ENCODE measurements at regions not wholly inside any gene's neighbourhood (a gene's known extent, or its start where the extent isn't known, plus 50 kb on each side); places are given as distances from the start of the nearest gene placed in this dataset.

GRCh38 chr12:46938071-46938678, 112.4 kb upstream of the SLC38A4 start (continued):
- TF ChIP-seq, protein P1, sequence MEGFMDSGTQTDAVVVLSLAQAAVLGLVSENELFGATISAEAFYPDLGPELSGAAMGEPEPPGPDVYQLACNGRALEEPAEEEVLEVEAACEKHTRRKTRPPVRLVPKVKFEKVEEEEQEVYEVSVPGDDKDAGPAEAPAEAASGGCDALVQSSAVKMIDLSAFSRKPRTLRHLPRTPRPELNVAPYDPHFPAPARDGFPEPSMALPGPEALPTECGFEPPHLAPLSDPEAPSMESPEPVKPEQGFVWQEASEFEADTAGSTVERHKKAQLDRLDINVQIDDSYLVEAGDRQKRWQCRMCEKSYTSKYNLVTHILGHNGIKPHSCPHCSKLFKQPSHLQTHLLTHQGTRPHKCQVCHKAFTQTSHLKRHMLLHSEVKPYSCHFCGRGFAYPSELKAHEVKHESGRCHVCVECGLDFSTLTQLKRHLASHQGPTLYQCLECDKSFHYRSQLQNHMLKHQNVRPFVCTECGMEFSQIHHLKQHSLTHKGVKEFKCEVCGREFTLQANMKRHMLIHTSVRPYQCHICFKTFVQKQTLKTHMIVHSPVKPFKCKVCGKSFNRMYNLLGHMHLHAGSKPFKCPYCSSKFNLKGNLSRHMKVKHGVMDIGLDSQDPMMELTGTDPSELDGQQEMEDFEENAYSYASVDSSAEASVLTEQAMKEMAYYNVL (CRISPR knock-in tag; IDR thresholded peaks at IDR 0.05; ENCODE audit: borderline replicate concordance) = no peak
- TF ChIP-seq, protein P2, sequence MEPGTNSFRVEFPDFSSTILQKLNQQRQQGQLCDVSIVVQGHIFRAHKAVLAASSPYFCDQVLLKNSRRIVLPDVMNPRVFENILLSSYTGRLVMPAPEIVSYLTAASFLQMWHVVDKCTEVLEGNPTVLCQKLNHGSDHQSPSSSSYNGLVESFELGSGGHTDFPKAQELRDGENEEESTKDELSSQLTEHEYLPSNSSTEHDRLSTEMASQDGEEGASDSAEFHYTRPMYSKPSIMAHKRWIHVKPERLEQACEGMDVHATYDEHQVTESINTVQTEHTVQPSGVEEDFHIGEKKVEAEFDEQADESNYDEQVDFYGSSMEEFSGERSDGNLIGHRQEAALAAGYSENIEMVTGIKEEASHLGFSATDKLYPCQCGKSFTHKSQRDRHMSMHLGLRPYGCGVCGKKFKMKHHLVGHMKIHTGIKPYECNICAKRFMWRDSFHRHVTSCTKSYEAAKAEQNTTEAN (CRISPR knock-in tag; conservative IDR thresholded peaks at IDR 0.05) = no peak; the same call in 1 of the 2 replicates
- no peak for TF ChIP-seq AGO1 (IDR thresholded peaks at IDR 0.05; ENCODE audit: low read depth, low read length, poor library complexity, severe bottlenecking)
- no peak for TF ChIP-seq ZNF552 (CRISPR knock-in tag; IDR thresholded peaks at IDR 0.05; ENCODE audit: borderline replicate concordance)
- TF ChIP-seq, protein P3, sequence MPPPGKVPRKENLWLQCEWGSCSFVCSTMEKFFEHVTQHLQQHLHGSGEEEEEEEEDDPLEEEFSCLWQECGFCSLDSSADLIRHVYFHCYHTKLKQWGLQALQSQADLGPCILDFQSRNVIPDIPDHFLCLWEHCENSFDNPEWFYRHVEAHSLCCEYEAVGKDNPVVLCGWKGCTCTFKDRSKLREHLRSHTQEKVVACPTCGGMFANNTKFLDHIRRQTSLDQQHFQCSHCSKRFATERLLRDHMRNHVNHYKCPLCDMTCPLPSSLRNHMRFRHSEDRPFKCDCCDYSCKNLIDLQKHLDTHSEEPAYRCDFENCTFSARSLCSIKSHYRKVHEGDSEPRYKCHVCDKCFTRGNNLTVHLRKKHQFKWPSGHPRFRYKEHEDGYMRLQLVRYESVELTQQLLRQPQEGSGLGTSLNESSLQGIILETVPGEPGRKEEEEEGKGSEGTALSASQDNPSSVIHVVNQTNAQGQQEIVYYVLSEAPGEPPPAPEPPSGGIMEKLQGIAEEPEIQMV (CRISPR knock-in tag; IDR thresholded peaks at IDR 0.05; ENCODE audit: low read depth) = no peak
- no peak for TF ChIP-seq ZNF326 (CRISPR knock-in tag; IDR thresholded peaks at IDR 0.05; ENCODE audit: borderline replicate concordance)
- peak; percentile 58 for TF ChIP-seq TEAD3 (CRISPR knock-in tag; optimal IDR thresholded peaks at IDR 0.05; ENCODE audit: borderline replicate concordance)
- no peak for TF ChIP-seq CBX5 (CRISPR knock-in tag; IDR thresholded peaks at IDR 0.05; ENCODE audit: borderline replicate concordance)
- no peak for TF ChIP-seq ZNF563 (CRISPR knock-in tag; IDR thresholded peaks at IDR 0.05)
- TF ChIP-seq, protein P4, sequence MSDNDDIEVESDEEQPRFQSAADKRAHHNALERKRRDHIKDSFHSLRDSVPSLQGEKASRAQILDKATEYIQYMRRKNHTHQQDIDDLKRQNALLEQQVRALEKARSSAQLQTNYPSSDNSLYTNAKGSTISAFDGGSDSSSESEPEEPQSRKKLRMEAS (IDR thresholded peaks at IDR 0.05) = no peak
- no peak for TF ChIP-seq YEATS4 (CRISPR knock-in tag; IDR thresholded peaks at IDR 0.05; ENCODE audit: borderline replicate concordance)
- TF ChIP-seq ZNF782 (CRISPR knock-in tag; IDR thresholded peaks at IDR 0.05; ENCODE audit: borderline replicate concordance) = no peak
- TF ChIP-seq, protein P5, sequence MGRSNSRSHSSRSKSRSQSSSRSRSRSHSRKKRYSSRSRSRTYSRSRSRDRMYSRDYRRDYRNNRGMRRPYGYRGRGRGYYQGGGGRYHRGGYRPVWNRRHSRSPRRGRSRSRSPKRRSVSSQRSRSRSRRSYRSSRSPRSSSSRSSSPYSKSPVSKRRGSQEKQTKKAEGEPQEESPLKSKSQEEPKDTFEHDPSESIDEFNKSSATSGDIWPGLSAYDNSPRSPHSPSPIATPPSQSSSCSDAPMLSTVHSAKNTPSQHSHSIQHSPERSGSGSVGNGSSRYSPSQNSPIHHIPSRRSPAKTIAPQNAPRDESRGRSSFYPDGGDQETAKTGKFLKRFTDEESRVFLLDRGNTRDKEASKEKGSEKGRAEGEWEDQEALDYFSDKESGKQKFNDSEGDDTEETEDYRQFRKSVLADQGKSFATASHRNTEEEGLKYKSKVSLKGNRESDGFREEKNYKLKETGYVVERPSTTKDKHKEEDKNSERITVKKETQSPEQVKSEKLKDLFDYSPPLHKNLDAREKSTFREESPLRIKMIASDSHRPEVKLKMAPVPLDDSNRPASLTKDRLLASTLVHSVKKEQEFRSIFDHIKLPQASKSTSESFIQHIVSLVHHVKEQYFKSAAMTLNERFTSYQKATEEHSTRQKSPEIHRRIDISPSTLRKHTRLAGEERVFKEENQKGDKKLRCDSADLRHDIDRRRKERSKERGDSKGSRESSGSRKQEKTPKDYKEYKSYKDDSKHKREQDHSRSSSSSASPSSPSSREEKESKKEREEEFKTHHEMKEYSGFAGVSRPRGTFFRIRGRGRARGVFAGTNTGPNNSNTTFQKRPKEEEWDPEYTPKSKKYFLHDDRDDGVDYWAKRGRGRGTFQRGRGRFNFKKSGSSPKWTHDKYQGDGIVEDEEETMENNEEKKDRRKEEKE (IDR thresholded peaks at IDR 0.05) = no peak
- TF ChIP-seq HDAC1 (CRISPR knock-in tag; IDR thresholded peaks at IDR 0.05) = no peak
- TF ChIP-seq IRF2 (CRISPR knock-in tag; IDR thresholded peaks at IDR 0.05) = 0 out of 2 replicates have a peak, but pooled peaks have one; percentile 62
- TF ChIP-seq BCL6 (CRISPR knock-in tag; IDR thresholded peaks at IDR 0.05) = peak; percentile 50; the same call in 1 of the 2 replicates
- TF ChIP-seq, protein P6, sequence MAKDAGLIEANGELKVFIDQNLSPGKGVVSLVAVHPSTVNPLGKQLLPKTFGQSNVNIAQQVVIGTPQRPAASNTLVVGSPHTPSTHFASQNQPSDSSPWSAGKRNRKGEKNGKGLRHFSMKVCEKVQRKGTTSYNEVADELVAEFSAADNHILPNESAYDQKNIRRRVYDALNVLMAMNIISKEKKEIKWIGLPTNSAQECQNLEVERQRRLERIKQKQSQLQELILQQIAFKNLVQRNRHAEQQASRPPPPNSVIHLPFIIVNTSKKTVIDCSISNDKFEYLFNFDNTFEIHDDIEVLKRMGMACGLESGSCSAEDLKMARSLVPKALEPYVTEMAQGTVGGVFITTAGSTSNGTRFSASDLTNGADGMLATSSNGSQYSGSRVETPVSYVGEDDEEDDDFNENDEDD (CRISPR knock-in tag; IDR thresholded peaks at IDR 0.05; ENCODE audit: borderline replicate concordance) = no peak
- TF ChIP-seq NONO (IDR thresholded peaks at IDR 0.05) = no peak
- no peak for TF ChIP-seq NONO (CRISPR knock-in tag; conservative IDR thresholded peaks at IDR 0.05)

All from HepG2 (cell line).